Testis (tissue), 2 donors: ENCODE measurements at regions not wholly inside any gene's neighbourhood (a gene's known extent, or its start where the extent isn't known, plus 50 kb on each side); places are given as distances from the start of the nearest gene placed in this dataset.

Experiments
- CTCF ChIP-seq, 3 experiments: fragments of 450-650 bp in 2 of 3; fragments of 200-600 bp in 1 of 3; sonication (generic) in 1 of 3; IDR thresholded peaks; one replicate each; pipeline ENCODE4 v1.5.1; 2016 to 2019; ENCODE audit warnings: antibody characterized with exemption in 3 of 3, mild to moderate bottlenecking in 2 of 3, moderate library complexity in 1 of 3
- POLR2A ChIP-seq: fragments of 450-650 bp; IDR thresholded peaks from one replicate; pipeline ENCODE4 v1.6.1; 2017; ENCODE audit warnings: antibody characterized with exemption, mild to moderate bottlenecking, moderate library complexity

- TF ChIP-seq CTCF (IDR thresholded peaks at IDR 0.05) (no peak), POLR2A (no peak)
Observed at GRCh38 chr4:4935974-4936373, 76.5 kb downstream of the MSX1 start.
